Osteocyte (in vitro differentiated cells): ENCODE measurements at regions not wholly inside any gene's neighbourhood (a gene's known extent, or its start where the extent isn't known, plus 50 kb on each side); places are given as distances from the start of the nearest gene placed in this dataset.

Source experiments
- DNase-seq: peaks from one replicate; pipeline ENCODE4 v3.0.0; 2021; ENCODE audit warnings: mixed read lengths; ENCODE audit not compliant: unreplicated experiment; ENCODE audit errors: extremely low spot score
- H3K27ac Mint-ChIP-seq: one replicate; pipeline ENCODE4 v1.8.0; 2021; ENCODE audit warnings: mild to moderate bottlenecking, mixed read lengths; ENCODE audit not compliant: unreplicated experiment
- H3K27me3 Mint-ChIP-seq: one replicate; pipeline ENCODE4 v1.8.0; 2021; ENCODE audit warnings: mixed read lengths; ENCODE audit not compliant: unreplicated experiment
- H3K36me3 Mint-ChIP-seq: one replicate; pipeline ENCODE4 v1.8.0; 2021; ENCODE audit warnings: mixed read lengths; ENCODE audit not compliant: unreplicated experiment
- H3K4me1 Mint-ChIP-seq: one replicate; pipeline ENCODE4 v1.8.0; 2021; ENCODE audit warnings: mixed read lengths; ENCODE audit not compliant: unreplicated experiment
- H3K4me3 Mint-ChIP-seq: one replicate; pipeline ENCODE4 v1.8.0; 2021; ENCODE audit warnings: mild to moderate bottlenecking, moderate library complexity, mixed read lengths; ENCODE audit not compliant: unreplicated experiment
- H3K9me3 Mint-ChIP-seq: one replicate; pipeline ENCODE4 v1.8.0; 2021; ENCODE audit warnings: mixed read lengths; ENCODE audit not compliant: unreplicated experiment
- CTCF ChIP-seq: fragments of 200-600 bp; sonication (generic); IDR thresholded peaks from 2 replicates; pipeline ENCODE4 v1.5.0; 2021; ENCODE audit warnings: antibody characterized with exemption, mild to moderate bottlenecking, moderate library complexity

DNA sequence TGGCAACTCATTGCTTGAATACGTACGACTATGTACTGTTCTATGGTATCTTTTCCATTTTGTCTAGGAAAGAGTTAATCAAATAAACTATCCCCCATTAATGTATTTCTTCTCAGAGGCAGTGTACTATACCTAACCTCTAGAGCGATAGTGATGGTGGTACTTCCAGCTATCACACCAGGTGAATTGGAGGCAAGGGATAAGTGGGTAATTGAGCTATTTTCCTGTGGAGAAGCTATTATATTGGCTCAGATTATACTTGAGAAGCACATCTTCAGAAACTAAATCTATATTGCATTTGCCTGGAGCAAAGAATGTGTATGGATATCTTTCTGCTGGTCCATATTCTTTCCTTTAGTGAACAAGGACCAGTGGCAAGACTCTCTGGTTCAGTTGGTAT is 430.7 kb upstream of the KHDRBS2 start:
- TF ChIP-seq CTCF = no peak
- no peak overlapping the region for H3K27ac Mint-ChIP-seq
- H3K4me3 Mint-ChIP-seq = no peak overlapping the region
- DNase-seq = no peak
- no peaks in the 10 kb centered on the region for H3K4me1 Mint-ChIP-seq
- H3K9me3 Mint-ChIP-seq = no peaks in the 10 kb centered on the region
- H3K27me3 Mint-ChIP-seq = no peaks in the 10 kb centered on the region
- H3K36me3 Mint-ChIP-seq = no peaks in the 10 kb centered on the region

DNA sequence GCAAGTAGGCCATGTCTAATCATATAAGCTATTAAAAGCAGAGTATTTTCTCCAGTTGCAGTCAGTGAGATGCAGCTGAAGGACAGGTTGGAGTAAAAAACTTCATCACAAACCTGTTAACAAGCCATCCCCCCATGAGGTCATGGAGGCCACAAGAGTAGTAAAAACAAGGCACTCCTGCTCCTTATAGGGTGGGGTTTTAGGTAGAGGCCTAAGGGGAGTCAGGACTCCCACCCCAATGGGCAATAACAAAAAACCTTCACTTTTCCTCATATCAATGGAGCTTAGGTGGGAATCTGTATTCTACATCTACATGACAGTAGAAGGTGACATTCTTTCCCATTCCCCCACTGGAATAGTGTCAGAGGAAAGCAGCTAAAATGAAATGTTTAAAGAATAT is 428.1 kb upstream of the KHDRBS2 start:
- Mint-ChIP-seq H3K27ac (no peak overlapping the region), H3K4me1 (no peaks in the 10 kb centered on the region), H3K4me3 (no peak overlapping the region), H3K36me3 (no peaks in the 10 kb centered on the region), H3K9me3 (peaks cover 5% of the 10 kb centered on the region), H3K27me3 (no peaks in the 10 kb centered on the region)
- TF ChIP-seq CTCF = no peak
- DNase-seq = no peak

DNA sequence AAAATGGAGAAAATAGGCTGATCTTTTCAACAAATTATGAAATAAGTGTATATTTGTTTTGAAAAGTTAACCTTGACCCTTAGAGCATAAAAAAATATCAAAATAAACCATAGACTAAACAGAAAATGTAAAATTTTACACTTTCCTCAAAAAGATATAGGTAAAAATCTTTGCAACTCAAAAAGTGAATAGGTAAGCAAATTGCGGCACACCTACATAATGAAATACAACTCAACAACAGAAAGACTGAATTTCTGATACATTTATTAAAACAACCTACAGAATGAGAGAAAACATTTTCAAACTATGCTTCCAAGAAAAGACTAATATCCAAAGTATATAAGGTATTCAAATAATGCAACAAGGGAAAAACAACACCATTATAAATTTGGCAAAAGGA is 425.7 kb upstream of the KHDRBS2 start:
- no peak for TF ChIP-seq CTCF
- H3K27me3 Mint-ChIP-seq = no peaks in the 10 kb centered on the region
- DNase-seq = no peak

GRCh38 chr6:62707914-62708313 is 421.9 kb upstream of the KHDRBS2 start:
- peak; percentile 60 for DNase-seq
- Mint-ChIP-seq H3K36me3 (no peaks in the 10 kb centered on the region), H3K9me3 (peaks cover 37% of the 10 kb centered on the region), H3K4me3 (no peak overlapping the region), H3K27me3 (no peaks in the 10 kb centered on the region), H3K4me1 (no peaks in the 10 kb centered on the region), H3K27ac (no peak overlapping the region)
- TF ChIP-seq CTCF = no peak

More for the DNA sequence above, 425.7 kb upstream of the KHDRBS2 start:
- H3K4me1 Mint-ChIP-seq = no peaks in the 10 kb centered on the region
- peaks cover 15% of the 10 kb centered on the region for H3K9me3 Mint-ChIP-seq
- no peak overlapping the region for H3K4me3 Mint-ChIP-seq
- H3K36me3 Mint-ChIP-seq = no peaks in the 10 kb centered on the region
- H3K27ac Mint-ChIP-seq = no peak overlapping the region

- no peak for DNase-seq
- H3K4me3 Mint-ChIP-seq = no peak overlapping the region
- H3K36me3 Mint-ChIP-seq = no peaks in the 10 kb centered on the region
- no peaks in the 10 kb centered on the region for H3K4me1 Mint-ChIP-seq
- H3K27ac Mint-ChIP-seq = no peak overlapping the region
- H3K27me3 Mint-ChIP-seq = no peaks in the 10 kb centered on the region
- peaks cover 37% of the 10 kb centered on the region for H3K9me3 Mint-ChIP-seq
- no peak for TF ChIP-seq CTCF
Observed at GRCh38 chr6:62707156-62707555, 421.1 kb upstream of the KHDRBS2 start.
